ENCODE measurements at regions not wholly inside any gene's neighbourhood (a gene's known extent, or its start where the extent isn't known, plus 50 kb on each side); places are given as distances from the start of the nearest gene placed in this dataset.
"Not testable (repeated sequence)": the region's sequence is repeated elsewhere in the genome, so short reads cannot be mapped to it uniquely, and the experiment has no call there.

DNA sequence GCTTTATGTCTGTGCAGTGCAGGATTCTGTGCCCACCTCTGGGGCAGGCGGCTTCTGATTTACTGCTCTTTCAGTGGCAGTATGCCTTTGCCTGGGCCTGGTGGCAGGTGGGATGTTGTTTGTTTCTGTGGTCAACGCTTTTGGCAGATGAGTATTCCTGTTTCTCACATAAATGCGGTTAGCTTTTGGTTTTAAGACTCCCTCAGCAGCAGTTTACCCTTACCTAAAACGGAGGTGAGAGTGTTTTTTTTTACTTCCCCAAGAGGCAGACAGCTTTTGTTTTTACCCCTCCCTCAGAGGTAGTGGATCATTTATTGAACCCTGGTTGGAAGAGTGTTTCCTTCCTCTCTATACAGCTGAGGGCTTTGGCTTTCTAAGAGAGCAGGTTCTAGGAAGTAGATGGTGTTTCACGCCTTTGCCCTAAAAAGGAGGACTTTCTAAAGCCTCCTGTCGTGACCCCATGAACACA is 134.1 kb upstream of the PLSCR5 start:
- DNase-seq = no peak

DNA sequence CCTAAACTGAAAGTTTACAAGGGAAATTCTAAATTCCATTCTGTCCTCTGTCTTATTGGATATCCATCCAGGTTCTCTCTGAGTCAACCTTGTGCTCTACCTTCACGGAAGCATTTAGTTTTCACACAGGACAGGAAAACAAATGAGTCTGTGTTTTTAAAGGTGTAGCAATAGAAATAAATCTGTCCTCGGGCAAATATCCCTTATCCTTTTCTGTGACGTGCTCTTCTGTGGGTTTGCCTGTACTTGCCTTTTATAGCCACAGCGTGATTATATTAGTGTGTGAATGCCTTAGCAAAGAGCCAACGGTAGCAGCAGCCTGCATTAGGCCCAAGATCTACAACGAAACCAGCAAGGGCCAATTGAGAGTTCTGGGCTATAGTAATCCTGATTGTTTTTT is 127.2 kb upstream of the PLSCR5 start:
- no peak for DNase-seq

DNA sequence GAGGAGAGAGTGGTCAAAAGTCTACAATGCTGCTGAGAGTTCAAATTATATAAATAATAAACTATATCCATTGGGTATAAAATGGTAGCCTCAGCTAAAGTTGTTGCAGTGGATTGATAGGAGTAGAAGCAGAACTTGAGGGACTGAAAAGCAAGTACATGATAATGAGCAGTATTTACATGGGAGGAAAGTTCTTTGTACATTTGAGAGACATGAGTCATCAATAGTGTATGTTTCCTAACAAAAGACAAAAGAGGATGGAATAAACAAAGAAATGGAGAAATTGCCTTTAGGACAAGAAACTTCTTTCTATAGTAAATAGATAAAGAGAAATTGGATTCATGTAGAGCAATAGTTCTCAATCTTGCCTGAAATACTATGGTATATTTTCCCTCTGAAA is 110.0 kb upstream of the PLSCR5 start:
- DNase-seq = no peak

DNA sequence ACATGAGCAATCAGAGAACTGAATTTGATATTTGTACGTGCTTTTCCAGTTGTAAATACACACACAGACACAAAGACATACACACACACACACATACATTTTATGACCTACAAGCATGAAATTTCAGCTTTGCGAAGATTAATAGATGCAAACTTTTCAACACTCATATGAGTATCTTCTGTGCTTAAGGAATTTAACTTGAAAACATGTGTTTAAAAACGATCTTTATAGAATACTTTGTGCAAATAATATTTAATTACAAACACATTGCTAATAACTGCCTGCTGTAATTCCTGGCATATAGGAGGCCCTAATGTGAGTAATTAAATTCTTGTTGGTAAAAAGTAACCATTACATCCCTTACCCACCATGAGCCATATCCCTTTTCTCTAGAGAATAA is 107.7 kb upstream of the PLSCR5 start:
- DNase-seq = no peak

DNA sequence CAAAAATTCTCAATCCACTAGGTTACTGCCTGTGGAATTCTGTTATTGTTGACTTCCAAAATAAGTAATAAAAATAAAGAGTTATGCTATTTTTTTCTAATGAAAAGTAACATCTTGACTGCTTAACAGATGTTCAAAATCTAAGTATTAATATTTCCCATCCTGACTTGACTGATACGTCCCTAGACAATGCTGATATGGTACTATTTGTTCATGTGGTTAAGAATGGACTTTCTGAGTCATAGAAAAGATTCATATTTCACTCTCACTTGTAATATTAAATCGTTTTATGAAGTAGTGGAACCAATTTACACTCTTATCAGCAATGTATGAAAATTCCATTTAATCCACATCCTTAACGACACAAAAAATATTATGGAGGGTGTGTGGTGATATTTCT is 104.8 kb upstream of the PLSCR5 start:
- DNase-seq = no peak

DNA sequence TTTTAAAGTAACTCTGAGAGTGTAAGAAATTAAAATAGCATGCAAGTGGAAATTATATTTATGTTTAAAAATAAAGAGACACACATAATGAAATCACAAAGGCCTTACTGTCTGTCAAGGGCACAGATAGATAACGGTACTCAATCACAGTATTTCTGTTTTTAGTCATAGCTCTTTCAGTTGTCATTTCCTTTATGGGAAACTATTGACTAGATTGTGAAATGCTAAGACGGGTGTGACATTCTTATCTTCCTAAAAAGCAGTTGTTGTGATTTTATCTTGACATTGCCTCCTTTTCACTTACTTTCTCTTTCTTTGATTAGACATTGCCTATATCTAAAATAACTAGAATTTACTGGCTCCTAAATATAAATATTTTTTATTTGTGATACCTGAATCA is 100.1 kb upstream of the PLSCR5 start:
- no peak for DNase-seq

DNA sequence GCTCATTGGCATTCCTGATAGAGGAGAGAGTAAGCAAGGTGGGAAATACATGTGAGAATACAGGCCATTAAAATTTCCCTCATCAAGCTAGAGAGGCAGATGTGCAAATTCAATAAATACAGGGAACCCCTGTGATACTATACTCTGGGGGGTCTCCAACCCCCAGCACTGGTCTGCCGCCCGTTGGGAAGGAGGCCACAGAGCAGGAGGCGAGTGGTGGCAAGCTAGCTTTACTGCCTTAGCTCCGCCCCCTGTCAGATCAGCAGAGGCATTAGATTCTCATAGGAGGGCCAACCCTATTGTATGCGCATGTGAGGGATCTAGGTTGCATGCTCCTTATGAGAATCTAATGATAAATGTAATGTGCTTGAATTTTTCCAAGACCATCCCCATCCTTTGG is 97.1 kb upstream of the PLSCR5 start:
- DNase-seq = no peak

DNA sequence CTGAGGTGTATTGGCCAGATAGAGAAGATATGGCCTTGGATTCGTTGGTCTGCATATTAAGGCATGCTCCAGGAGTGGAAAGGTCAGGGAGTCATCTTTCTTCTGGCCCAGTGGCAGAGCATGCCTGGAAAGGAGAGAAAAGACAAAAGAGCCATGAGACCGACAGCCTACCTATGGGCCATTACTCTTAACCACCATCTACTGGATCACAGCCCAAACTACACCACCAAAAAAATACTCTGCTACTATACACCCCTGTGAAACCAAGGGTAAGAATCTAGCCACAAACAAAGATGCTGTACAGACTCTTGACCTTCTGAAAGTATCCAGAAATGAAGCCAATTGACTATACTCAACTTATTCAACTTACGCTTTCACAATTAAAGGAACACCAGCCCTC is 96.1 kb upstream of the PLSCR5 start:
- no peak for DNase-seq

DNA sequence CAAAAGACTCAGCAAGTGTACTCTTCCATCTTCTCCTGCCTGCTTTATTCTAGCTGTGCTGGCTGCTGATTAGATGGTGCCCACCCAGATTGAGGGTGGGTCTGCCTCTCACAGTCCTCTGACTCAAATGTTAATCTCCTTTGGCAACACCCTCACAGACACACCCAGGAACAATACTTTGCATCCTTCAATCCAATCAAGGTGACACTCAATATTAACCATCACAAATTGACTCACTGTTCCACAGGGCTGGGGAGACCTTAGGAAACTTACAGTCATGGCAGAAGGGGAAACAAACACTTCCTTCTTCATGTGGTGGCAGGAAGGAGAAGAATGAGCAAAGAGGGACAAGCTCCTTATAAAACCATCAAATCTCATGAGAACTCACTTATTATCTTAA is 94.9 kb upstream of the PLSCR5 start:
- DNase-seq = not testable (repeated sequence)

DNA sequence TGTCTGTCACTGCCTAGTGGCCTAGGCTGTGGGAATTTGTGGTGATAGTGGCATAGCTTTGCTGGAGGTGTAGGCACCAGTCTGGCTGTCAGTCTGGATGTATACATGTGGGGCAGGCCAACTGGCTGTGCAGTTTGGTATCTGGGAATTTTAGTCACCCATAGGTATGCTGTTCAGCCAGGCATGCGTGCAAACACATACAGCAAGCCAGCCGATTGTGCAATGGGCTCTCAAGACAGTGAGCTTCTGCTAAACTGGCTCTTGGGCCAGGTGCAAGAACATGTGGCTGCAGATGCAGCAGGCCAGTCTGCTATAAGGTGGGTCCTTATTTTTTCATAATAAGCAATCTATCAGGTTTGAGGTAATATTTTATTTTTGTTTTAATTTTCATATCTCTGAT is 87.1 kb upstream of the PLSCR5 start:
- DNase-seq = no peak

DNA sequence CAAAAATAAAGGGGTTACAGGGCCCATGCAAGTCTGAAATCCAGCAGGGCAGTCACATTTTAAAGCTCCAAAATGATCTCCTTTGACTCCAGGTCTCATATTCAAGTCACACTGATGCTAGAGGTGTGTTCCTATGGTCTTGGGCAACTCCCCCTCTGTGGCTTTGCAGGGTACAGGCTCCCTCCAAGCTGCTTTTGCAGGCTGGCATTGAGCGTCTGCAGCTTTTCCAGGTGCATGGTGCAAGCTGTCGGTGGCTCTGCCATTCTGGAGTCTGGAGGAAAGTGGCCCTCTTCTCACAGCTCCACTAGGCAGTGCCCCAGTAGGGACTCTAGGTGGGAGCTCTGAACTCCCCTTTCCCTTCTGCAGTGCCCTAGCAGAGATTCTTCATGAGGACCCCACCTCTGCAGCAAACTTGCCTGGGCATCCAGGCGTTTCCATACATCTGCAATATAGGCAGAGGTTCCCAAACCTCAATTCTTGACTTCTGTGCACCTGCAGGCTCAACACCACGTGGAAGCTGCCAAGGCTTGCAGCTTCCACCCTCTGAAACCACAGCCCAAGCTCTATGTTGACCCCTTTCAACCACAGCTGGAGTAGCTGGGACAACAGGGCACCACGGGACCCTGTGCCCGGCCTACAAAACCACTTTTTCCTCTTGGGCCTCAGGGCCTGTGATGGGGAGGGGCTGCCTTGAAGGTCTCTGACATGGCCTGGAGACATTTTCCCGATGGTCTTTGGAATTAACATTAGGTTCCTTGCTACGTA is 80.1 kb upstream of the PLSCR5 start:
- no peak for DNase-seq

DNA sequence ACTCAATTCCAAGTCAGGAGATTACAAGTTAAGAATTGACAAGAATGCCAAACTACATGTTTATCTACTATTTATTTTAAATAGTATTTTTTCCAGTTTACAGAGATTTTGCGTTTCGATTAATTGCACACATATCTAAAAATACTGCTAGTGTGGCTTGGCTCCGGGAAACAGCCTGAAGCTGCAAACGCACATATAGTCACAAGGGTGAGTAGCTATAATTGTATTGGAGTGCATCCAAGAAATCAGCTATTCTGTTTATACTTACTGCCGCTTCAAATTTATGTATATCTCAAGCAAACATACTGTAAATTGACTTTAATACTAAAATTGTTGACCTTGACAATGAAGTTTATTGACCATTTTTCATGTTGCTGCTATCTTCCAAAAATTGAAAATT is 77.0 kb upstream of the PLSCR5 start:
- peak; percentile 45 for DNase-seq

DNA sequence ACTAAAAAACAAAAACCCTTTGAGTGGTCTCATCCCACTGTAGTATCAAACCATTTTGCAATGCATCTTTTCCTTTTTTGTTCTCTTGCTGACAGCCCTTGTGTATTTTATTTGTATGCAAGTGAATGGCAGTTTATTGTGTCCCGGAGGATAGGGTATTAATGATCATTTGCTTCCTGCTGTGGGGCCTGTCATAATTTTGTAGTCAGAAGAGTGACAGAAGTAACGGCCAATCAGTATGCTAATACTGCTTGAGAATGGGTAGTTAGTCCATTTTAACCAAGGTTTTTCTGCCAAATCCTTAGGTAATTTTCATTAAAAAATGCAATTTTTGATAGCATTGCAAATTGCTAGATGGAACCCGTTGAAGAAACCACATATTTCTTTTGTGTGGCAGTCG is 75.5 kb upstream of the PLSCR5 start:
- DNase-seq = no peak

DNA sequence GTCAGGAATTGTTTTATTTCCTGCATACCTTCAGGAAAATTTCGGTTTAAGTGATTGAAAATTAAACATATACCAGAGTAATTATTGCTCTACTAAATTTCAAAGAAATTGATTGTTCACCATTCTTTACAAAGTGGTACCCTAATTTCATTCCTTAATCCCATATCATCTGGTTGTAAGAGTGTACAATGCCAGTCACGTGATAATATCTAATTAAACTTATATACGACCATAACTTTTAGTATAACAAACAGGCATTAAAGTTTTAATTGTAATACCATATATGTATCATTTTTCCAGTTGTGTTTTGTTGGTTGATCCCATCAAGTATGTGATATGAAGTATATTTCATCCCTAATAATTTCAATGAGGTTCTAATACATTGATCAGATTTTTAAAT is 74.8 kb upstream of the PLSCR5 start:
- DNase-seq = no peak

DNA sequence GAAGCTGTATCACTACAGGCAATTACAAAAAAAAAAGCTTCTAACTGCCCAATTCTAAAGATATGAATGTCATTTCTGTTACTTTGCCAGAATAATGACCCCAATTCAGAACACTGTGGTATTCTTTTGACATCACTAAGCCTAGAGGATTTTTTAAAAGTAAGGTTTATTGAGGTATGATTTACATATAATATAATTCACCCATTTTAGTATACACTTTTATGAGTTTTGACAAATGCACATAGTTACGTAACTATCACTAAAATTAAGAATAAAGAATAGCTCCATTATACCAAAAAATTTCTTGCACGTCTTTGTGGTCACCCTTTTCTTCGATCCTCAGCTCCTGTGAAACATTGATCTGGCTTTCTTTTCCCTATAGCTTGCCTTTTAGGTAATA is 74.0 kb upstream of the PLSCR5 start:
- no peak for DNase-seq

DNA sequence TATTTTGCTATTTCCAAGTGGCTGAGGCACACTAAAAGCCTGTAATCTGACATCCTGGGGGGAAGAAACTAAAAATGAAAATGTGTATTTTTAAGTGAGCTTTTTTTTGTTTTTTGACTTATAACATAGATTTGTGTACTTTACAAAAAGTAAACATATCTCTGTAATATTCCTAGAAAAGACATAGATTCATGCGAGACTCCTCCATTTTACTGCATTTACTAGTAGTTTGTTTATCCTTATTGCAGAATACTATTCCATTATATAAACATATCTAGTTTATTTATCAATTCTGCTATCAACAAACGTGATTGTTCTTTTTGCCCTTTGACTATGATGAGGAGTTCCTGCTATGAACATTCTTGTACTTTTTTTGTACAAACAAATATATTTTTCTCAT is 67.8 kb upstream of the PLSCR5 start:
- DNase-seq = no peak

DNA sequence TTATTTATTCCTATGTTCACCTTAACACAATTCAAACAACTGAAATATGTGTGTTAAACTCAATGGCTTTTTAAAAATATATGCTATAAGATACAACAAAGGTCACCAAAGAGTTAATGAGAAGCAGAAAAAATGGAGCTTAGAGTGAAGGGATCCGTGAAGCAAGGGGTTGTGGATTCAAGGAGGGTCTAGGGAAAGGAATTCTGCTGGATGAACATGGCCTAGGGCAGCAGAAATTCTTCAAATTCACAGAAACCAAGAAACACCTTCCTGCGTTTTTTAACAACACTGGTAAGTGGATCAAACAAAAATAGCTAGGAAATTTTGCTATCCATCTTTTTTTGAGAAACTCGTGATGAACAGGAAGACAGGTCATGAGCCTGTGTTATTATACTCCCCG is 59.3 kb upstream of the PLSCR5 start:
- no peak for DNase-seq

DNA sequence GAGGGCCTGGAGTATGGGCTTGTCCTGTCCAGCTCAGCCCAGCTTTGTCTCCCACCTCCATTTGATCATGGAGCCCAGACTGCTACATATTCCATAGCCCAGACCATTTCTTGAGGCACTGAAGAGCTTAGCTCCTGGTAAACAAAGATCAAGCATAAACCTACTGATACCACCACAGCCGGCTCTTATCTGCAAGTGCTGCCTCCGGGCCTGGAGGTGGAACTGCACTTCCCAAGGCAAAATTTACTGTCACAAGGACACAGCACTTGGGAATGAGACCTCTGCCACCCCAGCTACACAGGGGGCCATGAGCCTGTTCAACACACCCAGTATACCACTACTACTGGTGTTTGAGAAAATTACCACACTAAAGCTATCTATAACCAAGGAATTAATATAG is 53.7 kb upstream of the PLSCR5 start:
- no peak for DNase-seq

DNA sequence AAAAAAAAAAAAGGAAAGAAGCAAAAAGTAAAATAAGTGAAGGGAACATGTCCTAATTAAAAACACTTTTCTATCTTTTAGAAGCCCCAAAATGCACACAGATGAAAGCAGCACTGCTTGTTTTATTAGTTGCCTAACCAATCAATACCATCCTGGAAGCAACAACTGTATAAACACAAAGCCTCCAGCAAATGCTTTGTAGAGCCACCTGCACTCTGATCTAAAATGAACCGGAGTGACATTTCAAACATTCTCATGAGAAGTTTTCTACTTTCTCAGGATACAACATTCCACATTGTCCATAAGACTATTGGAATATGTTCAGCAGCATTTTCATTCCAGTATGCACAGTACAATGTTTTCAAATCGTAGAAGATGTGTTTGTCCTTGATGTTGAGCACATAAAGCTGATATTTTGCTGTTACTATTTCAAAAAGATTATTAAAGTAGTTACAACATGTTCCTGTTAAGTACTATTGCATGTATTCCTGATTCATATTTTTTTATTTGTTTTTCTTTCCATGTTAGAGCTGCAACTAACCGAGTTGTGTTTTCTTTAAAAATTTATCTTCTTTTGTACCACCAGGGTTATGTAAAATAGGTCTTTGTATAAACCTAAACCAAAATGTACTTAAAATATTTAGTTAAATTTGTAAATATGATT is 50.3 kb upstream of the PLSCR5 start:
- no peak for DNase-seq
